Endothelial cell of umbilical vein (primary cell): ENCODE measurements at regions not wholly inside any gene's neighbourhood (a gene's known extent, or its start where the extent isn't known, plus 50 kb on each side); places are given as distances from the start of the nearest gene placed in this dataset.

Source experiments
- BruUV-seq: library from RNA; stranded (reverse); fragments of 400-500 nt; replicated peaks from 2 replicates; lab custom pipeline; 2021; lab: Mats Ljungman, UMichigan
- CTCF ChIA-PET: fragments of 300-600, 350-600 bp; sonication (Branson Sonifier 250); formaldehyde crosslinking; loops from one replicate; lab custom pipeline; 2021; ENCODE audit warnings: antibody characterized with exemption, inconsistent platforms; lab: Charles Lee
- POLR2A ChIA-PET: fragments of 300-600, 350-600 bp; sonication (Branson Sonifier 250); formaldehyde crosslinking; loops from one replicate; lab custom pipeline; 2021; ENCODE audit warnings: antibody characterized with exemption, inconsistent platforms; lab: Charles Lee
- DNase-seq: peaks from one replicate; pipeline ENCODE4 v3.0.0-alpha.2; 2011; ENCODE audit warnings: low read depth, low spot score
- FAIRE-seq: peaks from 2 replicates; lab custom pipeline; 2011; peaks lifted over from hg19 to GRCh38; lab: Jason Lieb, UNC
- H2AFZ ChIP-seq: 2 replicates; pipeline ENCODE4 v1.6.0; 2012; ENCODE audit warnings: low read depth, low read length, control low read depth, inconsistent platforms
- H3K27ac ChIP-seq: 2 replicates; pipeline ENCODE4 v1.5.1; 2011; ENCODE audit warnings: low read depth, mild to moderate bottlenecking, control low read depth, low read length, moderate library complexity; ENCODE audit not compliant: insufficient read depth
- H3K27me3 ChIP-seq, 2 experiments: 2 replicates each; pipeline versions ENCODE4 v1.6.0 to v1.6.1; 2011; ENCODE audit warnings: low read length in 2 of 2, mixed read lengths in 1 of 2; ENCODE audit not compliant: control insufficient read depth in 2 of 2, insufficient read depth in 2 of 2
- H3K36me3 ChIP-seq, 2 experiments: 2 replicates in 1 of 2; 3 replicates in 1 of 2; pipeline ENCODE4 v1.5.1; 2011; ENCODE audit warnings: low read length in 2 of 2, mild to moderate bottlenecking in 1 of 2, moderate library complexity in 1 of 2; ENCODE audit not compliant: control insufficient read depth in 2 of 2, insufficient read depth in 2 of 2; ENCODE audit errors: extremely low read depth in 1 of 2
- H3K4me1 ChIP-seq: 3 replicates; pipeline ENCODE4 v1.5.1; 2011; ENCODE audit warnings: mild to moderate bottlenecking, low read length; ENCODE audit not compliant: control insufficient read depth, insufficient read depth; ENCODE audit errors: extremely low read depth
- H3K4me2 ChIP-seq: 2 replicates; pipeline ENCODE4 v1.6.1; 2011; ENCODE audit warnings: low read length, control low read depth, mixed read lengths; ENCODE audit not compliant: insufficient read depth
- H3K4me3 ChIP-seq, 3 experiments: fragments of 200-600 bp in 1 of 3; sonication (generic), shearing (Covaris generic) in 1 of 3; replicated peaks in 1 of 3; 2 replicates each; pipeline ENCODE4 v1.5.1; 2011 to 2016; ENCODE audit warnings: control low read depth in 3 of 3, low read length in 3 of 3, mild to moderate bottlenecking in 2 of 3, inconsistent platforms in 1 of 3, low read depth in 1 of 3, moderate library complexity in 1 of 3; ENCODE audit not compliant: insufficient read depth in 1 of 3
- H3K79me2 ChIP-seq: 2 replicates; pipeline ENCODE4 v1.6.0; 2012; ENCODE audit warnings: low read length, inconsistent platforms; ENCODE audit not compliant: control insufficient read depth, insufficient read depth
- H3K9ac ChIP-seq: replicated peaks from 2 replicates; pipeline ENCODE3; 2011; ENCODE audit warnings: low read length, control low read depth; ENCODE audit not compliant: insufficient read depth; ENCODE audit errors: extremely low read depth
- H3K9me1 ChIP-seq: replicated peaks from 3 replicates; pipeline ENCODE4 v1.6.0; 2011; ENCODE audit warnings: mild to moderate bottlenecking, low read length; ENCODE audit not compliant: control insufficient read depth, insufficient read depth; ENCODE audit errors: extremely low read depth
- H3K9me3 ChIP-seq: replicated peaks from 2 replicates; pipeline ENCODE4 v1.5.1; 2012; ENCODE audit warnings: low read length, inconsistent platforms; ENCODE audit not compliant: control insufficient read depth, insufficient read depth
- H4K20me1 ChIP-seq: replicated peaks from 2 replicates; pipeline ENCODE3; 2011; ENCODE audit warnings: mild to moderate bottlenecking, low read length; ENCODE audit not compliant: control insufficient read depth, insufficient read depth; ENCODE audit errors: extremely low read depth
- CTCF ChIP-seq, 2 donors: IDR thresholded peaks; 1 replicate in 1 of 2; 2 replicates in 1 of 2; pipeline ENCODE4 v1.5.1; 2011; ENCODE audit warnings: low read length in 2 of 2, mild to moderate bottlenecking in 2 of 2, moderate library complexity in 2 of 2, control low read depth in 1 of 2, inconsistent platforms in 1 of 2, low read depth in 1 of 2; ENCODE audit not compliant: insufficient read depth in 1 of 2; ENCODE audit errors: extremely low read depth in 1 of 2
- EZH2 ChIP-seq: IDR thresholded peaks from 2 replicates; pipeline ENCODE4 v1.6.1; 2012; ENCODE audit warnings: borderline replicate concordance, low read depth, mild to moderate bottlenecking, moderate library complexity, low read length, inconsistent platforms; ENCODE audit not compliant: severe bottlenecking
- FOS ChIP-seq: IDR thresholded peaks from 2 replicates; pipeline ENCODE4 v1.6.1; 2011; ENCODE audit warnings: mild to moderate bottlenecking, low read length, moderate library complexity, borderline replicate concordance; ENCODE audit not compliant: insufficient read depth
- GATA2 ChIP-seq: IDR thresholded peaks from 2 replicates; pipeline ENCODE4 v1.7.0; 2011; ENCODE audit warnings: low read depth, mild to moderate bottlenecking, moderate library complexity, mixed read lengths, low read length; ENCODE audit not compliant: insufficient read length, insufficient read depth
- JUN ChIP-seq: IDR thresholded peaks from 2 replicates; pipeline ENCODE4 v1.6.1; 2011; ENCODE audit warnings: borderline replicate concordance, low read depth; ENCODE audit not compliant: insufficient read length, insufficient read depth
- MAX ChIP-seq: IDR thresholded peaks from 2 replicates; pipeline ENCODE4 v1.6.1; 2011; ENCODE audit not compliant: insufficient read depth, insufficient read length
- MYC ChIP-seq: IDR thresholded peaks from one replicate; pipeline ENCODE4 v1.6.1; 2011; ENCODE audit warnings: mild to moderate bottlenecking, low read depth, low read length
- POLR2A ChIP-seq: IDR thresholded peaks from 2 replicates; pipeline ENCODE4 v1.6.1; 2012; ENCODE audit warnings: low read depth, mild to moderate bottlenecking, control low read depth, low read length
- POLR2AphosphoS5 ChIP-seq: IDR thresholded peaks from 2 replicates; pipeline ENCODE4 v1.6.1; 2012; ENCODE audit warnings: low read depth, mild to moderate bottlenecking, control low read depth, low read length, moderate library complexity; ENCODE audit not compliant: insufficient read depth
- dilution Hi-C: fragments of 300-500 bp; cut with MboI; formaldehyde crosslinking; loops from one replicate; pipeline ENCODE4 v1.15.0; 2019; ENCODE audit warnings: low sequenced_read_pairs; ENCODE audit not compliant: extremely low pct_ligation_motif_present
- intact Hi-C: fragments of 100-400 bp; cut with micrococcal nuclease; formaldehyde crosslinking; loops from one replicate; pipeline ENCODE4 v1.10.0; 2022

- H3K79me2 ChIP-seq = no peaks in the 10 kb centered on the region
- no peak overlapping the region for H3K4me3 ChIP-seq
- H2AFZ ChIP-seq = no peak overlapping the region
- H3K36me3 ChIP-seq = no peaks in the 10 kb centered on the region
- H3K4me1 ChIP-seq = no peaks in the 10 kb centered on the region
- CTCF ChIA-PET = interaction anchor here (3.8 kb wide), 1 partner anchor 9 kb away, joined by 12 read pairs; no protein-coding TSS in a partner anchor
- H3K9me3 ChIP-seq = no peaks in the 10 kb centered on the region
- POLR2A ChIA-PET = interaction anchor here (0.7 kb wide), 1 partner anchor 651 kb away, joined by 3 read pairs; no protein-coding TSS in a partner anchor
- no peaks in the 10 kb centered on the region for H3K27me3 ChIP-seq
- no peak overlapping the region for H3K4me2 ChIP-seq
- intact Hi-C loops (no loop called here), dilution Hi-C loops (no loop called here)
- no peaks in the 10 kb centered on the region for H4K20me1 ChIP-seq
- no TSS peak for BruUV-seq
- TF ChIP-seq FOS (no peak), JUN (no peak), MYC (no peak), CTCF (IDR thresholded peaks at IDR 0.05; ENCODE audit: extremely low read depth in 1 of 2, insufficient read depth in 1 of 2, low read depth in 1 of 2, low read length in 2 of 2) (no peak), MAX (no peak), EZH2 (no peak), GATA2 (no peak), POLR2AphosphoS5 (no peak), POLR2A (no peak)
- no peak overlapping the region for H3K27ac ChIP-seq
- no peak overlapping the region for H3K9ac ChIP-seq
- FAIRE-seq (no peak), DNase-seq (no peak)
- H3K9me1 ChIP-seq = no peaks in the 10 kb centered on the region
These were observed 206.3 kb downstream of the FOXO1 start for GRCh38 chr13:40460116-40460515.
